Motor neuron (in vitro differentiated cells): ENCODE measurements at regions not wholly inside any gene's neighbourhood (a gene's known extent, or its start where the extent isn't known, plus 50 kb on each side); places are given as distances from the start of the nearest gene placed in this dataset.

ENCODE experiments used
- ATAC-seq, 8 experiments: fragments of 200-7000 bp; cut with Tn5 transposase; replicated peaks in 6 of 8; 2 replicates each; pipeline ENCODE4 v1.8.0; 2021; ENCODE audit warnings: mild to moderate bottlenecking in 8 of 8, moderate library complexity in 8 of 8
- H3K27ac ChIP-seq, 2 donors: fragments of 250-450 bp; sonication (Bioruptor Pico); 2 replicates each; pipeline ENCODE4 v1.9.0; 2021; ENCODE audit warnings: antibody characterized with exemption in 2 of 2, mild to moderate bottlenecking in 2 of 2, moderate library complexity in 1 of 2
- H3K4me1 ChIP-seq, 2 donors: fragments of 250-450 bp; sonication (Bioruptor Pico); replicated peaks in 1 of 2; 2 replicates each; pipeline ENCODE4 v1.6.1; 2021; ENCODE audit warnings: antibody characterized with exemption in 2 of 2, mild to moderate bottlenecking in 2 of 2, moderate library complexity in 1 of 2
- H3K4me3 ChIP-seq, 5 donors: fragments of 250-450 bp; sonication (Bioruptor Pico); 2 replicates each; pipeline ENCODE4 v1.9.0; 2021; ENCODE audit warnings: antibody characterized with exemption in 5 of 5, mild to moderate bottlenecking in 5 of 5, moderate library complexity in 4 of 5
- WGBS, 10 experiments: fragments of 450-650 bp; shearing (Covaris generic); methylation state at CpG; one replicate each; pipeline ENCODE4 v1.0.0; 2022; 5-methylcytosine and 5-hydroxymethylcytosine counted together
- in situ Hi-C, 9 experiments: fragments of 400-800 bp; cut with MboI; loops; one replicate each; pipeline ENCODE4 v1.15.0; 2021; ENCODE audit warnings: low sequenced_read_pairs in 9 of 9, low pct_unique_long_range_greater_than_20kb in 2 of 9; ENCODE audit not compliant: unreplicated experiment in 9 of 9

DNA sequence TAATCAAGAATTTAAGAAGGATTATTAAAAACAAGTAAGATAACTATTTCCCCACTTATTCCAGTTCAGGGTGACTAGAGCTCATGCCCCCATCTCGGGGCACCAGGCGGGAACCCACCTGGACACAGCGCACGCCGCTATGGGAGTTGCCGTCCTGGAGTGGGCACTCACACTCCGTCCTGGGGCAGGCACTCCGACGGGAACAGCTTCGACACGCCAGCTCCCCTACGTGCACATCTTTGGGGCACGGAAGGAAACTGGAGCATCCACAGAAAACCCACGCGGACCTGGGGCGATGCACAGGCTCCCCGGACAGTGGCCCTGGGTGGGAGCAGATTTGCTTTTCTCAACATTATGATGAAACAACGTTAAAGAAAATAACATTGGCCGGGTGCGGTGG, 52.0 kb upstream of the GATA5 start:
- no peak overlapping the region for H3K27ac ChIP-seq
- H3K4me3 ChIP-seq, result no peak overlapping the region
- in situ Hi-C loops, result no loop called here
- 11 to 100% (median 96%) methylated on average over 1 to 5 of the region's 20 CpGs; no CpG with 5 or more reads in 3 of the 10 experiments for WGBS, 10 experiments
- no peak for ATAC-seq
- peaks cover 55 to 57% of the 10 kb centered on the region in 2 donors for H3K4me1 ChIP-seq

DNA sequence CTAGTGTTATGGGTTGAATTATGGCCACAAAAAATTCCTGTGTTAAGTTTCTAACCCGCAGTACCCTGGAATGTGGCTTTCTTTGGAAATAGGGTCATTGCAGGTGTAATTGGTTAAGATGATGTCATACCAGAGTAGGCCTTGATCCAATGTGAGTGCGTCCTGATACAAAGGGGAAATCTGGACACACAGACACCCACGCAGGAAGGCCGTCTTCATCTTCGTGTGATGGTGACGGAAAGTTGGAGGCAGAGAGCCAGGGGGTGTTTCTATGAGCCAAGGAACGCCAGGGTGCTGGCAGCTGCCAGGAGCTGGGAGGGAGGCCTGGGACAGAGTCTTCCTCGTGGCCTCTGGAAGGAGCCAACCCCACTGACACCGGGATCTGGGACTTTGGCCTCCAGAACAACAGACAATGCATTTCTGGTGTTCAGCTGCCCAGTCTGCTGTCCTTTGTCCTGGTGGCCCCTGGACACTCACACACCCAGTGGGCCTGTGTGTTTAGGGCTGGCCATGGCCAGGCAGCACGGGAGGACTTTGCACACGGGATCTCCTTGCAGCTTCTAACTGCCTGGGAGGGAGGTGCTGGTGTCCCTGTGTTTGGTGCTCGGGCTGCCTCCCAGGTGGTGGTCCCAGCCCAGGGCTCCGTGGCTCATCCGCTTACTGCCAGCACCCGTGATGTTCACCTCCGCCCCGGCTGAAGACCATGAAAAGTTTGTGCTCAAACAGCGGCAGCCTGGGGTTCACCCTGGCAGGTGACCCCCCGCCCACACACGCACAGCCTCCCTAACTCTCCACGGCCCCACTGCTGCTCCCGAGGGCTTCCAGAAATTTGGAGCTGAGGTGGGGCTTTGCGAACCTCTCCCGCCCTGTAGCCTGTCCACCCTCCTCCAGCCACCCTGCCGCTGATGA, 53.4 kb upstream of the GATA5 start:
- 31 to 100% (median 82%) methylated on average over 1 to 18 of the region's 25 CpGs; no CpG with 5 or more reads in 1 of the 10 experiments for WGBS, 10 experiments
- no peak overlapping the region for H3K4me3 ChIP-seq
- ATAC-seq, result peak in 3 of 8 experiments; percentile 1 to 5 (median 3)
- peak overlapping the region; percentile 51 to 78 for H3K27ac ChIP-seq
- in situ Hi-C loops, result no loop called here
- peaks cover 49 to 50% of the 10 kb centered on the region in 2 donors for H3K4me1 ChIP-seq

DNA sequence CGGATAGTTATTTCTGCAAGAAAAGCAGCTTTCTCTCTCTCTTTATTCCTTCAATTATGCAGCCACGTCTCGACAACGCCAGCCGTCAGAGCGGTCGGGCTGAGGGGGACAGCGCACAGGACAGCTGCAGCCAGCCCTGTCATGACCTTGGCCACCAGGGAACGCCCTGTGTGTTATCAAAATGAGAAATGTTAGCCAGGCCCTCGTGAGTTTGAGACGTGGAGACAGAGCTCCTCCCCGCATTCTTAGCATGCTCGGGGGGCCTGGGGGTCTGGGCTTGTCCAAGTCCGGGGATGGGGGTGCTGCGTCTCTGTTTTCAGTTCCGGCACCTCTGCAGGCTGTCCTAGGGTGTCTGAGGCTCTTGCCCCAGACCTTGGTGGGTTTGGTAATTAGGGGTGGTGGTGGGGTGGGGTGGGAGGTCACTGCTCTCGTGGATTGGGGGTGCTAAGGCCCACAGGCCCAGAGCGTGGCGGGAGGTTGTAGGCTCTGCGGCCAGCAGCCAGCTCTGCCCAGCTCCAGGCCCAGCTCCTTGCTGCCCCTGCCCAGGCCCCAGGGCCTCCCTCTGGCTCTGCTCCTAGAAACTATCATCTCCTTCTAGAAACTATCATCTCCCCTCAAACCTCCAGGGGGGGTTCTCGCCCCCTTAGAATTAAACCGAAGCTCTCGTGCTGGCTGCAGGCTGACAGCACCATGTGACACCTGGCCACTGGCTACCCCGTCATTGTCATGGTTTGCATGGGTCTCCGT, 54.3 kb upstream of the GATA5 start:
- in situ Hi-C loops, result no loop called here

GRCh38 chr20:62530643-62531032, 54.8 kb upstream of the GATA5 start:
- no peak overlapping the region for H3K4me3 ChIP-seq
- WGBS, 10 experiments, result 49 to 95% (median 76%) methylated on average over 3 to 7 of the region's 16 CpGs; no CpG with 5 or more reads in 7 of the 10 experiments
- peaks cover 43 to 45% of the 10 kb centered on the region in 2 donors for H3K4me1 ChIP-seq
- in situ Hi-C loops, result no loop called here
- H3K27ac ChIP-seq, result peak overlapping the region in 1 of 2 donors; percentile 78
- peak in 1 of 8 experiments; percentile 24 for ATAC-seq

More for the DNA sequence above, 54.3 kb upstream of the GATA5 start:
- 0 to 80% (median 21%) methylated on average over 1 to 6 of the region's 25 CpGs; no CpG with 5 or more reads in 6 of the 10 experiments for WGBS, 10 experiments
- no peak overlapping the region for H3K4me3 ChIP-seq
- ATAC-seq, result peak in 7 of 8 experiments; percentile 39 to 78 (median 69)
- H3K27ac ChIP-seq, result peak overlapping the region; percentile 51 to 78
- H3K4me1 ChIP-seq, result peaks cover 41 to 43% of the 10 kb centered on the region in 2 donors

DNA sequence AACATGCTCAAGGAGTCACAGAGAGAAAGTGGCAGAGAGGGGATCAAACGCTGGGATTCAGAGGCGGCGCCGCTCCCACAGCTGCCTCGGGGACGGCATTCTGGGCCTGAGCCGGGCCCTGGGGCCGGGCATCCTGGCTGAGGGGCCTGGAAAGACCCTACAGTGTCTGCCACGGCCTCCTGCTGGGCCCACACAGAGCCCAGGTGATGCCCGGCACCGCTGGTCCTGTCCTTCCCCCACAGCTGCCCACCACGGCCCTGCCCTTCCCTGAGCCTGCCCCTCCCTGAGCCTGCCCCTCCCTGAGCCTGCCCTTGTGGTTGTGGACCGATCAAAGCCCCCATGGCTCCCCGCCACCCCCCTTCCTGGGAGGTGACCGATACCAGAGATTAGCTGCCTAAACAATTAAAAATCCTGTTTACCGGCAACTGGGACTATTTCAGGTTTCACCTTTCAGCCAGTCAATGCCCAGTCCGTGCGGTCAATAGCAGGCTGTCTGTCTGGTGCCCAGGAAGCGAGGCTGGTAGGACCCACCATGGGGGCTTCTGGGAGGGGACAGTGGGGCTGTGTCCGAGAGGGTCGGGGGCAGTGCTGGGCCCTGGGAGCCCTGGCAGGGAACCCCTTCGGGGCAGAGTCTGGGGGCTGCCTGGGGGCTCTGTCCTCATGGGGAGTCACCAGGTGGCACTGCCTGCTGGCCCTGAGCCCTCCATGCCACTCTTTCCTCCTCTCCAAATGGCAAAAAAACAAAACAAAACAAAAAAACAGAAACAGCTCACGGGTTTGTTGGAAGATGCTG, 55.4 kb upstream of the GATA5 start:
- WGBS, 10 experiments, result 60 to 89% (median 83%) methylated on average over 1 to 4 of the region's 23 CpGs; no CpG with 5 or more reads in 6 of the 10 experiments
- ATAC-seq, result no peak
- in situ Hi-C loops, result no loop called here

DNA sequence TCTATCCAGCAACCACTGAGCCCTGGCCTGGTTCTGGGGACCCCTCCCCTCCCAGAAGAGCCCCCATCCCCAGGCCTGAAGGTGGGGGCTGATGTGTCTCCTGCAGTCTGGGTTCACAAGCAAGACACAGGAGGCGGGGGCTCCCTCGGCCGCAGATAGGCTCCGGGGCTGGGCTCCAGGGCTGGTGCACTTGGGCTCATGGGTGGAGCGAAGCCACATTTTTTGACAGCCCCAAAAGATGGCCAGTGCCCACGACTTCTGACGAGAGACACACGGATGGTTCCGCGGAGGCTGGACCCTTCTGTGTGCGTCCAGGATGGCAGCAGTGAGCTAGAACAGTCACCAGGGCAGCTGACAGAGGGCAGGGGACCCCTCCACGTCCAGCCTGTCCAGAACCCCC, 57.1 kb upstream of the GATA5 start:
- WGBS, 10 experiments, result 0 to 100% (median 100%) methylated on average over 1 to 4 of the region's 12 CpGs; no CpG with 5 or more reads in 7 of the 10 experiments
- Histone ChIP-seq H3K27ac (no peak overlapping the region), H3K4me1 (peaks cover 49 to 58% of the 10 kb centered on the region in 2 donors), H3K4me3 (no peak overlapping the region)
- in situ Hi-C loops, result no loop called here
- no peak for ATAC-seq

More for the DNA sequence above, 55.4 kb upstream of the GATA5 start:
- peaks cover 46 to 49% of the 10 kb centered on the region in 2 donors for H3K4me1 ChIP-seq
- H3K27ac ChIP-seq, result no peak overlapping the region
- H3K4me3 ChIP-seq, result no peak overlapping the region

GRCh38 chr20:62533591-62534495, 58.0 kb upstream of the GATA5 start:
- in situ Hi-C loops, result no loop called here
- 0 to 80% (median 65%) methylated on average over 1 to 6 of the region's 19 CpGs; no CpG with 5 or more reads in 6 of the 10 experiments for WGBS, 10 experiments
- peaks cover 49 to 55% of the 10 kb centered on the region in 2 donors for H3K4me1 ChIP-seq
- no peak overlapping the region for H3K27ac ChIP-seq
- no peak overlapping the region for H3K4me3 ChIP-seq
- ATAC-seq, result no peak

GRCh38 chr20:62534526-62535221, 58.9 kb upstream of the GATA5 start:
- 50 to 100% (median 91%) methylated on average over 2 to 16 of the region's 29 CpGs; no CpG with 5 or more reads in 4 of the 10 experiments for WGBS, 10 experiments
- peaks cover 48 to 54% of the 10 kb centered on the region in 2 donors for H3K4me1 ChIP-seq
- in situ Hi-C loops, result no loop called here
- no peak overlapping the region for H3K27ac ChIP-seq
- ATAC-seq, result no peak
- H3K4me3 ChIP-seq, result no peak overlapping the region

- WGBS, 10 experiments, result 80% methylated on average over 1 of the region's 11 CpGs; no CpG with 5 or more reads in 9 of the 10 experiments
- Histone ChIP-seq H3K4me3 (no peak overlapping the region), H3K4me1 (peaks cover 44 to 54% of the 10 kb centered on the region in 2 donors), H3K27ac (no peak overlapping the region)
- peak in 1 of 8 experiments; percentile 10 for ATAC-seq
- in situ Hi-C loops, result no loop called here
Observed at GRCh38 chr20:62535282-62535811, 59.6 kb upstream of the GATA5 start.

GRCh38 chr20:62535964-62536363, 60.2 kb upstream of the GATA5 start:
- WGBS, 10 experiments, result 43 to 100% (median 60%) methylated on average over 1 to 8 of the region's 12 CpGs; no CpG with 5 or more reads in 7 of the 10 experiments
- no peak overlapping the region for H3K27ac ChIP-seq
- no peak for ATAC-seq
- in situ Hi-C loops, result no loop called here
- H3K4me1 ChIP-seq, result peaks cover 39 to 50% of the 10 kb centered on the region in 2 donors
- H3K4me3 ChIP-seq, result no peak overlapping the region

DNA sequence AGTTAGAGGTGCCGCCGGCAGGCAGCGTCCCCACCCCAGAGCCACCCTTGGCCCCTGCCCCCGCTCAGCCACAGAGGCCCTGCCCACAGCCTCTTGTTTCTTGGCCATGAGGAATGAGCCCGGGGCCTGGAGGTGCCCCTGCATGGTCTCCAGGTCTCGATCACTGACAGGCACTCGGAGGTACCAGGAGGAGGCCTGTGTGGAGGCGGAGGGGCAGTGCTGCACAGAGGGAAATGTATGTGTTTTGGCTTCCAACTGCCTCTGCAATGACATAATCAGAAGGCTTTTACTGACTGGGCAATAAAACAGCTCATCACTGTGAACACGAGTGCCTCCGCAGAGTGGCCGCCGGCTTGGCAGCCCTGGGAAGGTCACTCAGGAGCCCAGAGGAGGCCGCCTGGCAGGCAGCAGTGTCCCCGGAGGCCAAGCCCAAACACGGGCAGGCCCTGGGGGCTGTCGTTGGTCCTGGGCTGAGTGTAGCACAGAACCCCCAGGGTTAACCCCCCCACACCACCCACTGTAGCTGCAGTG, 61.1 kb upstream of the GATA5 start:
- 40% methylated on average over 2 of the region's 16 CpGs; no CpG with 5 or more reads in 9 of the 10 experiments for WGBS, 10 experiments
- Histone ChIP-seq H3K27ac (no peak overlapping the region), H3K4me1 (peaks cover 36 to 47% of the 10 kb centered on the region in 2 donors), H3K4me3 (no peak overlapping the region)
- in situ Hi-C loops, result no loop called here
- ATAC-seq, result peak in 7 of 8 experiments; percentile 11 to 88 (median 46)
